Activated CD4-positive, alpha-beta T cell treated with anti-CD3 and anti-CD28 coated beads, Interleukin-2, Interleukin-6, amounts not matched to agents 100 ng/mL and 50 ng/mL, durations not matched to agents 16 hours and 8 hours (primary cell): ENCODE measurements at regions not wholly inside any gene's neighbourhood (a gene's known extent, or its start where the extent isn't known, plus 50 kb on each side); places are given as distances from the start of the nearest gene placed in this dataset.
"Not testable (repeated sequence)": the region's sequence is repeated elsewhere in the genome, so short reads cannot be mapped to it uniquely, and the experiment has no call there.

Experiments
- DNase-seq: peaks from one replicate; pipeline ENCODE4 v3.0.0-alpha.2; 2020

- no peak for DNase-seq
Measured at GRCh38 chr5:125222597-125223240, 476.3 kb upstream of the ZNF608 start.

- no peak for DNase-seq
Measured at GRCh38 chr5:125225424-125225823, 479.0 kb upstream of the ZNF608 start.

- no peak for DNase-seq
Measured at GRCh38 chr5:125226825-125227224, 480.4 kb upstream of the ZNF608 start.

- no peak for DNase-seq
Measured at GRCh38 chr5:125227333-125228095, 481.1 kb upstream of the ZNF608 start.

GRCh38 chr5:125228363-125229070 is 482.1 kb upstream of the ZNF608 start:
- DNase-seq = no peak

GRCh38 chr5:125229556-125229955 is 483.1 kb upstream of the ZNF608 start:
- DNase-seq = no peak

- no peak for DNase-seq
Measured at GRCh38 chr5:125232779-125233230, 486.4 kb upstream of the ZNF608 start.

- no peak for DNase-seq
Measured at GRCh38 chr5:125233944-125234343, 487.5 kb upstream of the ZNF608 start.

GRCh38 chr5:125236007-125236406 is 489.6 kb upstream of the ZNF608 start:
- no peak for DNase-seq

GRCh38 chr5:125236981-125237380 is 490.5 kb upstream of the ZNF608 start:
- no peak for DNase-seq

- no peak for DNase-seq
Measured at GRCh38 chr5:125244531-125244930, 498.1 kb upstream of the ZNF608 start.

- no peak for DNase-seq
Measured at GRCh38 chr5:125245216-125245615, 498.8 kb upstream of the ZNF608 start.

- DNase-seq = no peak
Measured at GRCh38 chr5:125249400-125249799, 503.0 kb upstream of the ZNF608 start.

- no peak for DNase-seq
Measured at GRCh38 chr5:125251703-125252102, 505.3 kb upstream of the ZNF608 start.

GRCh38 chr5:125253634-125254033 is 507.2 kb upstream of the ZNF608 start:
- DNase-seq = not testable (repeated sequence)

- DNase-seq = no peak
Measured at GRCh38 chr5:125254267-125254666, 507.8 kb upstream of the ZNF608 start.

- no peak for DNase-seq
Measured at GRCh38 chr5:125256296-125256695, 509.9 kb upstream of the ZNF608 start.

GRCh38 chr5:125257057-125257972 is 510.9 kb upstream of the ZNF608 start:
- DNase-seq = no peak

GRCh38 chr5:125257997-125258396 is 511.6 kb upstream of the ZNF608 start:
- DNase-seq = no peak

GRCh38 chr5:125258615-125259014 is 512.2 kb upstream of the ZNF608 start:
- DNase-seq = no peak

- no peak for DNase-seq
Measured at GRCh38 chr5:125261505-125262250, 515.2 kb upstream of the ZNF608 start.

- DNase-seq = no peak
Measured at GRCh38 chr5:125262782-125263181, 516.3 kb upstream of the ZNF608 start.
